ENCODE measurements at regions not wholly inside any gene's neighbourhood (a gene's known extent, or its start where the extent isn't known, plus 50 kb on each side); places are given as distances from the start of the nearest gene placed in this dataset.

DNA sequence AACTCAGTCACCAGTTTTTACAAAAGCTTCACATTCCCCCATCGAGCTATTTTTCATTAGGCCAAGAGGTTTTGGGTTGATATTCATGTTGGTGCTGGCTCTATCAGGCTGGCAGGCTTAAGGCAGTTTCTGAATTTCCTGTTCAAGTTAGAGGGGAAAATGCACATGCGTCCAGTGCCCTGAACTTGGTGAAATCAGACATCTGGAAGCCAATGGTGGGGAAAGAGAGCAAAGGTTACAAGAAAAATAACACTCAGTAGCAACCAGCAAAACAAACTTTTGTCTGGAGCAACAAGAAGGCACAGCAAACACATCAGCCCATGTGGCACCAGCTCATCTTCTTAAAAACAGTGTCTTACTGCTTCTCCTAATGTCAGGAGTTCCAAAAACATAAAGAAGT, 155.6 kb upstream of the TSC22D2 start:
- H3K27ac ChIP-seq = no peak overlapping the region

DNA sequence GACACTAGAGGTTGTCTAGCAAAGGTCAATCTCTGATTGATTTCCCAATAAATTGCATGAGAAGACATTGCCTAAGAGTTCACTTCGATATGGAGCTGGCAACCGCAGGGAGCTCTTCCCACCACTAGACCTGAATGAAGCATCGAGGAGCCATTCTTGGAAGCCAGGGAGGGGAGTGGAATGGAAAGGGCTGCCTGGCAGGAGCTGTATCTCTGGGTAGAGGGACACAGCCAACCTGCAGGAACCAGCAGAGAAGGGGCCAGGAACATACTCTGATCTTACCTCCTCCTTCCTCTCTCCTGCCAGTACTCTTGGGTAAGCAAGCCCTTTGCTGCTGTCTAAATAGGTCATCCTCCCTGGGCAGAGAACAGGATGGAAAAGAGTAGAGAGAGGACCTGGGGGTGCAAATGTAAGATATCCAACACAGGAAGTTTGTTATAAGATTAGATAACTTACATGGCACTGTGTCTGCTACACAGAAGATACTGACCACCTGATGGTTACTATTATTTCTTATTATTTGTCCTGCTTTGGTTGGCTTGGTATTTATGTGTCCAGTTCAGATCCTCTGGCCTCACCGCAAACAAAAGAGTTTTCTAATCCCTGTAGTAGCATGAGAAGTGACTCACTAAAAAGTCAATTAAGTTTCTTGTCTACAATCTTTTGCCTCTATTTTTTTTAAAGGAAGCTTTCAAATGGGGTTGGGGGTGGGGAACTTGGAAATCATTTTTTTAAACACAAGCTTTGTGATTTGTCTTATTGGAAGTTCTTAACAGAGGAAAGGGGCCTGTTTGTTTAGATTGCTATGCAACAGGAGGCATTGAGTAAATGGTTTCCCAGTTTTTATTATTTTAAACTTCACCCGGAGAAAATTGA, 156.7 kb upstream of the TSC22D2 start:
- TF ChIP-seq POLR2AphosphoS5 (IDR thresholded peaks at IDR 0.05) (no peak), POLR2A (IDR thresholded peaks at IDR 0.05) (no peak)
- TF ChIP-seq, protein P1, sequence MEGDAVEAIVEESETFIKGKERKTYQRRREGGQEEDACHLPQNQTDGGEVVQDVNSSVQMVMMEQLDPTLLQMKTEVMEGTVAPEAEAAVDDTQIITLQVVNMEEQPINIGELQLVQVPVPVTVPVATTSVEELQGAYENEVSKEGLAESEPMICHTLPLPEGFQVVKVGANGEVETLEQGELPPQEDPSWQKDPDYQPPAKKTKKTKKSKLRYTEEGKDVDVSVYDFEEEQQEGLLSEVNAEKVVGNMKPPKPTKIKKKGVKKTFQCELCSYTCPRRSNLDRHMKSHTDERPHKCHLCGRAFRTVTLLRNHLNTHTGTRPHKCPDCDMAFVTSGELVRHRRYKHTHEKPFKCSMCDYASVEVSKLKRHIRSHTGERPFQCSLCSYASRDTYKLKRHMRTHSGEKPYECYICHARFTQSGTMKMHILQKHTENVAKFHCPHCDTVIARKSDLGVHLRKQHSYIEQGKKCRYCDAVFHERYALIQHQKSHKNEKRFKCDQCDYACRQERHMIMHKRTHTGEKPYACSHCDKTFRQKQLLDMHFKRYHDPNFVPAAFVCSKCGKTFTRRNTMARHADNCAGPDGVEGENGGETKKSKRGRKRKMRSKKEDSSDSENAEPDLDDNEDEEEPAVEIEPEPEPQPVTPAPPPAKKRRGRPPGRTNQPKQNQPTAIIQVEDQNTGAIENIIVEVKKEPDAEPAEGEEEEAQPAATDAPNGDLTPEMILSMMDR (IDR thresholded peaks at IDR 0.05) = no peak
- no peak overlapping the region for H3K27ac ChIP-seq
- H3K27me3 ChIP-seq = no peaks in the 10 kb centered on the region

More for the DNA sequence above, 155.6 kb upstream of the TSC22D2 start:
- Histone ChIP-seq H3K9me3 (no peaks in the 10 kb centered on the region), H3K36me3 (no peaks in the 10 kb centered on the region), H3K4me1 (no peaks in the 10 kb centered on the region), H3K4me3 (no peak overlapping the region), H3K27me3 (no peaks in the 10 kb centered on the region)
- no peak for TF ChIP-seq POLR2A (IDR thresholded peaks at IDR 0.05)
- no peak for TF ChIP-seq POLR2AphosphoS5 (IDR thresholded peaks at IDR 0.05)
- TF ChIP-seq, protein P1 (IDR thresholded peaks at IDR 0.05) = no peak
- intact Hi-C loops (cut with DNase I; ENCODE audit: low total_unique reads) = no loop called here
- DNase-seq (ENCODE audit: low spot score in 2 of 2) = no peak

DNA sequence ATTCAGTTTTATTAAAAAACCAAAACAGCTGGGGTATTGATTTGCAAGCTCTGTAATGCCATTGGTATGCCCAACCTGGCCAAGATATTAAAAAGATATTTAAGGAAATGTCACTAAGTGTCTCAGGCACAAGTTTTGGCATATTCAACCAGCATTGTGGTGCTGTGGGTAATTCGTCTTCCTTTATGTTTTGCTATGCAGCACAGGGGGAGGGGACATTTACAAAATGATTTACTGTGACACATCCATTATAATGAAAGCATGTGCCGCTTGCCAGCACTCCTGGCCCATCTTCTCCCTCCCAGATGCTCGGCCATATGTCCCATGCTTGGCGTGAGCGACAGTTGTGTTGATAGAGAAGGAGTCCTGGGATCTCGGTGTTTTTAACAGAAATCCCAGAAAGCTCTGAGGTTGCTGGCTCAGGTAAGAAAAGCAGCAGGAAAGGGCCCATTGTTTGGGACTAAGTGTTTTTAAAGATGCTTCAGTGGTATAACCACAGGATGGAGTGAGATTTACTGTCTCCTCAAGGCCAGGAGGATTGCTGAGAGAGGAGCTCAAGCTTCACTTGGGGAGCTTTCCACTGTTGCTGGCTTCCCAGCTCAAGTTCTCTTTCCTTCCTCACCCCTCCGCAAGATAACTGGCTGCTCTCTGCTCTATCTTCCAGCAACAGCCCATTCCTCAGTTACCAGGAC, 158.2 kb upstream of the TSC22D2 start:
- Histone ChIP-seq H3K36me3 (no peaks in the 10 kb centered on the region), H3K27ac (no peak overlapping the region), H3K9me3 (no peaks in the 10 kb centered on the region), H3K27me3 (no peaks in the 10 kb centered on the region), H3K4me1 (no peaks in the 10 kb centered on the region), H3K4me3 (no peak overlapping the region)
- TF ChIP-seq POLR2A (IDR thresholded peaks at IDR 0.05) (no peak), POLR2AphosphoS5 (IDR thresholded peaks at IDR 0.05) (no peak)
- TF ChIP-seq, protein P1 (IDR thresholded peaks at IDR 0.05) = no peak
- no peak for DNase-seq (ENCODE audit: low spot score in 2 of 2)
- intact Hi-C loops (cut with DNase I; ENCODE audit: low total_unique reads) = no loop called here

More for the DNA sequence above, 156.7 kb upstream of the TSC22D2 start:
- no peak for DNase-seq (ENCODE audit: low spot score in 2 of 2)
- H3K9me3 ChIP-seq = no peaks in the 10 kb centered on the region
- no peak overlapping the region for H3K4me3 ChIP-seq
- no peaks in the 10 kb centered on the region for H3K4me1 ChIP-seq
- no peaks in the 10 kb centered on the region for H3K36me3 ChIP-seq
- intact Hi-C loops (cut with DNase I; ENCODE audit: low total_unique reads) = no loop called here

DNA sequence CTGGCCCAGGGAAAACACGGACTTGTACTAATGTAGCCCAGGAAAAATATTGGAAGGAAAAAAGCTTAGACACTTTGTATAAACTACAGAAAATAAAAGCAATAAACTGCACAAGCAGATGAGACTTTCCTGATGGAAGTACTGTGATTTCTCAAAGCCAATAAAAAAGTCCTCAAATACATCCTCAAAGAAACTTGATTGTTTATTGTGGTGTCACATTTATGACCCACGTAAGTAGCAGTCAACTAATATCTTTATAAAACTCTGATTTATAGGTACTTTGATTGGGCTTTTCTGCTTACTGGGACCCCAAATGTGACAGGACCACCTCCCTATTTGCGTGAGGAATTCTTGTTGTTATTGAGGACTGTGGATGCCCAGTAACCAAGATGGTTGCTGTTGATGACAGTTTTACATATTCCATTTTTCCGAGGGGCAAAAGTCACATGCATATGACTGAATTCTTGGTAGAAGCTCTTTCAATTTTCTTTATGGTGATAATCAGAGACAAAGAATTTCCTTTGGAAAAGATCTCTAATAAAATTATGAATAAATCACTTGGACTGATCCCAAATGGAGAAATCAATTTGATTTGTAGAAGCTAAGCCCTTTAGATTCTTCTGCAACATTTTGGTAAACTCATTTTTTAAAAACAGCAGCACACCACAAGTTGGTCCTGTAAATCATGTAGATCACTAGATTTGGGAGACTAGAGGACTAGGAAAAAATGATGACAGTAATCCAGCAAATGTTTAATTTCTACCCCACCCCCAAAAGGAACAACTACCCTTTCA, 159.0 kb upstream of the TSC22D2 start:
- no peaks in the 10 kb centered on the region for H3K27me3 ChIP-seq
- no peak overlapping the region for H3K27ac ChIP-seq
- TF ChIP-seq POLR2AphosphoS5 (IDR thresholded peaks at IDR 0.05) = no peak
- TF ChIP-seq, protein P1 (IDR thresholded peaks at IDR 0.05) = no peak
- TF ChIP-seq POLR2A (IDR thresholded peaks at IDR 0.05) = no peak
- H3K4me1 ChIP-seq = no peaks in the 10 kb centered on the region
- no peaks in the 10 kb centered on the region for H3K9me3 ChIP-seq
- no peak for DNase-seq (ENCODE audit: low spot score in 2 of 2)
- no peak overlapping the region for H3K4me3 ChIP-seq
- intact Hi-C loops (cut with DNase I; ENCODE audit: low total_unique reads) = no loop called here
- no peaks in the 10 kb centered on the region for H3K36me3 ChIP-seq
